Fibroblast of lung (primary cell): ENCODE measurements at regions not wholly inside any gene's neighbourhood (a gene's known extent, or its start where the extent isn't known, plus 50 kb on each side); places are given as distances from the start of the nearest gene placed in this dataset.
A peak's percentile ranks its signal among the peaks of the same experiment; 100 is the strongest.

Experiments
- DNase-seq, 2 donors: peaks; one replicate each; pipeline versions ENCODE4 v3.0.0 to v3.0.0-alpha.2; 2010; ENCODE audit warnings: low read depth in 2 of 2
- H2AFZ ChIP-seq: 2 replicates; pipeline ENCODE4 v1.5.1; 2012; ENCODE audit warnings: low read length, control low read depth, inconsistent platforms
- H3K27ac ChIP-seq: 2 replicates; pipeline ENCODE4 v1.5.1; 2011; ENCODE audit warnings: low read length, control low read depth; ENCODE audit not compliant: insufficient read depth
- H3K27me3 ChIP-seq: 2 replicates; pipeline ENCODE4 v1.5.1; 2011; ENCODE audit warnings: mild to moderate bottlenecking, low read length; ENCODE audit not compliant: control insufficient read depth, insufficient read depth
- H3K36me3 ChIP-seq: 2 replicates; pipeline ENCODE4 v1.5.1; 2011; ENCODE audit warnings: low read length; ENCODE audit not compliant: control insufficient read depth, insufficient read depth
- H3K4me1 ChIP-seq: 2 replicates; pipeline ENCODE4 v1.5.1; 2011; ENCODE audit warnings: low read length; ENCODE audit not compliant: control insufficient read depth, insufficient read depth; ENCODE audit errors: extremely low read depth
- H3K4me2 ChIP-seq: 2 replicates; pipeline ENCODE4 v1.5.1; 2011; ENCODE audit warnings: low read length, control low read depth; ENCODE audit not compliant: insufficient read depth; ENCODE audit errors: extremely low read depth
- H3K4me3 ChIP-seq, 4 experiments: fragments of 200-600 bp in 1 of 4; sonication (generic) in 1 of 4; replicated peaks in 1 of 4; 2 replicates each; pipeline ENCODE4 v1.5.1; 2011 to 2016; ENCODE audit warnings: low read length in 4 of 4, low read depth in 3 of 4, mild to moderate bottlenecking in 3 of 4, control low read depth in 2 of 4, inconsistent platforms in 1 of 4, mixed read lengths in 1 of 4; ENCODE audit not compliant: insufficient read depth in 1 of 4; ENCODE audit errors: control extremely low read depth in 1 of 4
- H3K79me2 ChIP-seq: 2 replicates; pipeline ENCODE4 v1.5.1; 2012; ENCODE audit warnings: mild to moderate bottlenecking, low read length, inconsistent platforms; ENCODE audit not compliant: control insufficient read depth, insufficient read depth
- H3K9ac ChIP-seq: 2 replicates; pipeline ENCODE4 v1.5.1; 2011; ENCODE audit warnings: mild to moderate bottlenecking, low read length, control low read depth; ENCODE audit not compliant: insufficient read depth
- H3K9me3 ChIP-seq: 2 replicates; pipeline ENCODE4 v1.5.1; 2012; ENCODE audit warnings: low read depth, low read length; ENCODE audit not compliant: control insufficient read depth, insufficient read depth
- H4K20me1 ChIP-seq: 2 replicates; pipeline ENCODE4 v1.5.1; 2011; ENCODE audit warnings: low read length; ENCODE audit not compliant: control insufficient read depth, insufficient read depth; ENCODE audit errors: extremely low read depth
- EZH2 ChIP-seq: IDR thresholded peaks from 2 replicates; pipeline ENCODE4 v1.5.1; 2012; ENCODE audit warnings: low read length, control low read depth, mild to moderate bottlenecking; ENCODE audit errors: missing control alignments
- TF ChIP-seq, protein P1 (sequence below), 2 donors: IDR thresholded peaks in 1 of 2; conservative IDR thresholded peaks in 1 of 2; 1 replicate in 1 of 2; 2 replicates in 1 of 2; pipeline ENCODE4 v1.5.1; 2011 to 2012; ENCODE audit warnings: low read length in 2 of 2, control low read depth in 1 of 2, inconsistent platforms in 1 of 2, low read depth in 1 of 2, mild to moderate bottlenecking in 1 of 2

DNA sequence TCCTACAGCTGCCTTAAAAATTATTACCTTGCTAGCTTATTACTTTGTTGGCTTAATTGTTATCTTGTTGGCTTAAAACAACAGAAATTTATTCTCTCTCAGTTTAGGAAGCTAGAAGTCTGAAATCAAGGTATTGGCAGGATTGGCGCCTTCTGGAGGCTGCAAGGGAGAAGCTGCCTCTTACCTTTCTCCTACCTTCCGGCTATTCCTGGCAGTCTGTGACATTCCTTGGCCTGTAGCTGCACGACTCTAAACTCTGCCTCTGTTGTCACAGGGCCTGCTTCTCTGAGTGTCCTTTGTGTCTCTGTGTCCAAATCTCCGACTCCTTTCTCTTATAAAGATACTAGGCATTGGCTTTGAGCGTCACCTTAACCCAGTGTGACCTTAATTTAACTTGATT, 579.9 kb upstream of the B3GALT2 start:
- no peaks in the 10 kb centered on the region for H4K20me1 ChIP-seq
- H2AFZ ChIP-seq: no peak overlapping the region
- H3K27me3 ChIP-seq: no peaks in the 10 kb centered on the region
- no peaks in the 10 kb centered on the region for H3K9me3 ChIP-seq
- H3K4me3 ChIP-seq: no peak overlapping the region
- DNase-seq: no peak
- H3K4me2 ChIP-seq: no peak overlapping the region
- no peaks in the 10 kb centered on the region for H3K36me3 ChIP-seq
- H3K9ac ChIP-seq: no peak overlapping the region
- H3K27ac ChIP-seq: no peak overlapping the region
- TF ChIP-seq, protein P1, sequence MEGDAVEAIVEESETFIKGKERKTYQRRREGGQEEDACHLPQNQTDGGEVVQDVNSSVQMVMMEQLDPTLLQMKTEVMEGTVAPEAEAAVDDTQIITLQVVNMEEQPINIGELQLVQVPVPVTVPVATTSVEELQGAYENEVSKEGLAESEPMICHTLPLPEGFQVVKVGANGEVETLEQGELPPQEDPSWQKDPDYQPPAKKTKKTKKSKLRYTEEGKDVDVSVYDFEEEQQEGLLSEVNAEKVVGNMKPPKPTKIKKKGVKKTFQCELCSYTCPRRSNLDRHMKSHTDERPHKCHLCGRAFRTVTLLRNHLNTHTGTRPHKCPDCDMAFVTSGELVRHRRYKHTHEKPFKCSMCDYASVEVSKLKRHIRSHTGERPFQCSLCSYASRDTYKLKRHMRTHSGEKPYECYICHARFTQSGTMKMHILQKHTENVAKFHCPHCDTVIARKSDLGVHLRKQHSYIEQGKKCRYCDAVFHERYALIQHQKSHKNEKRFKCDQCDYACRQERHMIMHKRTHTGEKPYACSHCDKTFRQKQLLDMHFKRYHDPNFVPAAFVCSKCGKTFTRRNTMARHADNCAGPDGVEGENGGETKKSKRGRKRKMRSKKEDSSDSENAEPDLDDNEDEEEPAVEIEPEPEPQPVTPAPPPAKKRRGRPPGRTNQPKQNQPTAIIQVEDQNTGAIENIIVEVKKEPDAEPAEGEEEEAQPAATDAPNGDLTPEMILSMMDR (conservative IDR thresholded peaks at IDR 0.05 in 1 of 2, IDR thresholded peaks at IDR 0.05 in 1 of 2; ENCODE audit: low read depth in 1 of 2, low read length in 2 of 2): no peak
- TF ChIP-seq EZH2: no peak
- no peaks in the 10 kb centered on the region for H3K4me1 ChIP-seq
- H3K79me2 ChIP-seq: no peaks in the 10 kb centered on the region

DNA sequence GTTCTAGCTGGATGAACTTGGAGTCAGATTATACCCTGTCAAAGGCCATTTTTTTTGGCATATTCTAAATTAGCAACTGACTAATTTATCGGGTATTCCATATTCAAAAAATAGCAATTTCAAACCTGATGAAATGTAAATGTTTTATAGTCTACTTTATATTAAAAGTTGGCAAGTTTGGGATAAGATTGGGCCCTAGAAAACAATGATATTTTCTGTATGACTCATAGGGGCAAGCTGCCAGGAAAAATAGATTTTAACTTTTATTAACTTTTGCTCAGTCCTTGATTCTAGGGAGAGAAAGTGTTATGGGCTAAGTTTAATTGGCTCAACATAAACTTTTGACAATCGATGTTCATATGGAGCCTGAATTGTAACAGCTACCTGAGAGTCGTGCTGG, 576.9 kb upstream of the B3GALT2 start:
- no peak overlapping the region for H3K27ac ChIP-seq
- no peak overlapping the region for H3K9ac ChIP-seq
- H3K79me2 ChIP-seq: no peaks in the 10 kb centered on the region
- TF ChIP-seq EZH2: no peak
- TF ChIP-seq, protein P1 (conservative IDR thresholded peaks at IDR 0.05 in 1 of 2, IDR thresholded peaks at IDR 0.05 in 1 of 2; ENCODE audit: low read depth in 1 of 2, low read length in 2 of 2): no peak
- DNase-seq: peak; percentile 22 to 62
- H3K4me2 ChIP-seq: no peak overlapping the region
- H2AFZ ChIP-seq: no peak overlapping the region
- no peaks in the 10 kb centered on the region for H3K4me1 ChIP-seq
- H3K27me3 ChIP-seq: no peaks in the 10 kb centered on the region
- no peaks in the 10 kb centered on the region for H3K9me3 ChIP-seq
- no peaks in the 10 kb centered on the region for H3K36me3 ChIP-seq
- H3K4me3 ChIP-seq: no peak overlapping the region
- H4K20me1 ChIP-seq: no peaks in the 10 kb centered on the region

DNA sequence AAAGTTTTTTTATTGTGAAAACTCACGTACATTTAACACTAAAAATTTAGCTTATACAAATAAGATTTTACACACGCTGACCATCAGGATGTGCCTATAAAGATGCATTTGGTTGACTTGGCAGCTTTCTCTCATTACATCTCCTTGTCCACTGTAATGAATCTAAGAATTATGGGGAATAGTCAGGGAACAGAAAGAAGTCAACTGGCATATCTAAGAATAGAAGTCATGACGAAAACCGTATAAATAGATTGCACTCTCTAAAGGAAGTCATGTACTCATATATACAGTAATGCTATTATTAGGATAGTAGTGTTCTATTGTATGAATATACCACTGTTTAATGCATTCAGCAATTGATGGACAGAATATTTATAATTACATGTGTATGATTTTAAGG, 575.8 kb upstream of the B3GALT2 start:
- no peak overlapping the region for H3K27ac ChIP-seq
- H3K36me3 ChIP-seq: no peaks in the 10 kb centered on the region
- H3K4me3 ChIP-seq: no peak overlapping the region
- H3K9me3 ChIP-seq: no peaks in the 10 kb centered on the region
- no peak overlapping the region for H3K9ac ChIP-seq
- TF ChIP-seq, protein P1 (conservative IDR thresholded peaks at IDR 0.05 in 1 of 2, IDR thresholded peaks at IDR 0.05 in 1 of 2; ENCODE audit: low read depth in 1 of 2, low read length in 2 of 2): no peak
- no peak for TF ChIP-seq EZH2
- no peaks in the 10 kb centered on the region for H3K27me3 ChIP-seq
- H4K20me1 ChIP-seq: no peaks in the 10 kb centered on the region
- no peak overlapping the region for H2AFZ ChIP-seq
- H3K4me1 ChIP-seq: no peaks in the 10 kb centered on the region
- H3K79me2 ChIP-seq: no peaks in the 10 kb centered on the region
- peak in 1 of 2 donors; percentile 20 for DNase-seq
- no peak overlapping the region for H3K4me2 ChIP-seq
